Non-pigmented ciliary epithelial cell (primary cell): ENCODE measurements at regions not wholly inside any gene's neighbourhood (a gene's known extent, or its start where the extent isn't known, plus 50 kb on each side); places are given as distances from the start of the nearest gene placed in this dataset.

ENCODE experiments used
- DNase-seq: peaks from one replicate; pipeline ENCODE4 v3.0.0-alpha.2; 2010; ENCODE audit warnings: low read depth

- DNase-seq, result no peak
Observed at GRCh38 chr5:60259730-60260129, 366.2 kb upstream of the PDE4D start.

- DNase-seq, result no peak
Observed at GRCh38 chr5:60257596-60258271, 364.2 kb upstream of the PDE4D start.

- no peak for DNase-seq
Observed at GRCh38 chr5:60256546-60256945, 363.0 kb upstream of the PDE4D start.

- DNase-seq, result no peak
Observed at GRCh38 chr5:60248901-60249300, 355.4 kb upstream of the PDE4D start.

GRCh38 chr5:60243713-60244112 is 350.2 kb upstream of the PDE4D start:
- DNase-seq, result no peak

GRCh38 chr5:60232036-60232795 is 338.7 kb upstream of the PDE4D start:
- no peak for DNase-seq

GRCh38 chr5:60230456-60230855 is 336.9 kb upstream of the PDE4D start:
- no peak for DNase-seq

GRCh38 chr5:60229691-60230185 is 336.2 kb upstream of the PDE4D start:
- DNase-seq, result no peak

GRCh38 chr5:60228676-60229075 is 335.1 kb upstream of the PDE4D start:
- no peak for DNase-seq

- no peak for DNase-seq
Observed at GRCh38 chr5:60226128-60226527, 332.6 kb upstream of the PDE4D start.

GRCh38 chr5:60223342-60223741 is 329.8 kb upstream of the PDE4D start:
- peak; percentile 20 for DNase-seq

- DNase-seq, result no peak
Observed at GRCh38 chr5:60219921-60220320, 326.4 kb upstream of the PDE4D start.

GRCh38 chr5:60210810-60211209 is 317.3 kb upstream of the PDE4D start:
- no peak for DNase-seq

- DNase-seq, result no peak
Observed at GRCh38 chr5:60209146-60209840, 315.8 kb upstream of the PDE4D start.

- no peak for DNase-seq
Observed at GRCh38 chr5:60208716-60209115, 315.2 kb upstream of the PDE4D start.

GRCh38 chr5:60207040-60207439 is 313.5 kb upstream of the PDE4D start:
- no peak for DNase-seq

GRCh38 chr5:60206234-60206633 is 312.7 kb upstream of the PDE4D start:
- no peak for DNase-seq

GRCh38 chr5:60205071-60205470 is 311.5 kb upstream of the PDE4D start:
- DNase-seq, result no peak

- peak; percentile 97 for DNase-seq
Observed at GRCh38 chr5:60196385-60197113, 303.0 kb upstream of the PDE4D start.

GRCh38 chr5:60195551-60195950 is 302.0 kb upstream of the PDE4D start:
- no peak for DNase-seq

GRCh38 chr5:60195083-60195482 is 301.6 kb upstream of the PDE4D start:
- no peak for DNase-seq
